ENCODE measurements at regions not wholly inside any gene's neighbourhood (a gene's known extent, or its start where the extent isn't known, plus 50 kb on each side); places are given as distances from the start of the nearest gene placed in this dataset.
"Not testable (repeated sequence)": the region's sequence is repeated elsewhere in the genome, so short reads cannot be mapped to it uniquely, and the experiment has no call there.

DNA sequence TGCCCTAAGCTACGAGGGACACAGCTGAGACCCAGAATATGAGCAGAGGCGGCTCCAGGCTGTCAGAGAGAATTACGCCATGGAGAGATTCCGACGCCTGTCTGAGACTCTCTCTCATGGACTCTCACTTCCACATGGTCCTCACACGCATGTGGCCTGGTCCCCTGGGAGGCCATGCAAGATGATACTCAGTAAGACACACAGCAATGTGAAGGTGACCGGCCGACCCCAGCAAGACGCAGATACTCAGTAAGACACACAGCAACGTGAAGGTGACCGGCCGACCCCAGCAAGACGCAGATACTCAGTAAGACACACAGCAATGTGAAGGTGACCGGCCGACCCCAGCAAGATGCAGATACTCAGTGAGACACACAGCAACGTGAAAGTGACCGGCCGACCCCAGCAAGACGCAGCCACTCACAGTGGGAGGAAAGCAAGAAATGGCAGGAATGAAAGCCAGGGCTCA is 400.8 kb upstream of the MYT1L start:
- DNase-seq: no peak

DNA sequence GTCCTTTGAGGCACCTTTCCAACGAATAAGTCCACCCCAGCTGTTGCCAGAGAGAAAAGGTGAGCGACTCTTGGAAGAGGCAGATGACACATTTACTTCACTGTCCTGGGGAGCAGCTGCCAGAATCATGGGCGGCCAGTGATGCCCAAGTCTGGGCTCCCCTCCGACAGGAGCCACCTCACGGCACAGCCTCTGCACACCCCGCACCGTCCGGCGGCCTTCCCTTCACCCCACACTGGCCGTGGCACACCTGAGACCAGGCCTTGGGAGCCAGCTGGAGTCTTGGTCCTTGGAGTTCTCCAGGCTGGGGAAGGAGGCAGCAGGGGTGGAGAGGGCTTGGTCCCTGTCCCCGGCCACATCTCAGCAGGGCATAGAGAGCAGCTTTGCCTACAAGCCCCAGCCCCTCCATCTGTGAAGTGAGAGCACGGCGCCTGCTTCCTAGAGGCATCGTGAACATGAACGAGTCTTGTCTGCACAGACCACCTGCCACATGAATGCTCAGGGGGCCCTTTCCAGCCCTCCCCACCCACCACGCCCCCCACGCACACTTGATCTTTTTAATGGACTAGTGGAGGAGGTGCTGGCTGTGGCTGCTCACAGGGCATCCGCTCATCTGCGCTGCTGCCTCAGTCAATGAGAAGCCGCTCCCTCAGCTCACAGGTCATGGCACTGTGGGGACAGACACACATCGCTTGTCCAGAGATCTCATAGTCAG is 400.2 kb upstream of the MYT1L start:
- no peak for DNase-seq

DNA sequence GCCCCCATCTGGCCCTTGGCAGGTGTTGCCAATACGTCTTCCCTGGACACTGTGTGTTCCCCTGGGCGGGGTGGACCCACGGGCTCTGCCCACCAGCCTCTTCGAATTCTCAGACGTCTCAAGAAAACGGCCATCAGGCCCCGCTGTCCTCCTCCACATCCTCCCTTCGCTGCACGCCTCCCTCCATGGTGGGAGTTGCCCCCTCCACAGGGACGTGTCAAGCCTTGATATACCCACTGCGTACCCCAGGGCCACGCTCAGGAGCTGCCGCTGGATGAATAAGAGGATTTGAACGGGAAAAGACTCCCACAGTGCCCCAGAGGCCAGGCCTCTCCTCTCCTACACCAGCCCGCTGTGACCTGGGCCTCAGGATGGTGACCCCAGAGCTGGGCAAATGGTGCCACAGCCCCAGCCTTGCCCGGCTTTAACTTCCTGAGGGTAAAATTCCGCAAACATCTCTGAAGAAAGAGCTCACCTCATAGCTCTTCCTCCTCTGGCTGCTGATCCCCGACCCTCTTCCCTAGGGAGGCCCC is 399.3 kb upstream of the MYT1L start:
- DNase-seq: no peak

DNA sequence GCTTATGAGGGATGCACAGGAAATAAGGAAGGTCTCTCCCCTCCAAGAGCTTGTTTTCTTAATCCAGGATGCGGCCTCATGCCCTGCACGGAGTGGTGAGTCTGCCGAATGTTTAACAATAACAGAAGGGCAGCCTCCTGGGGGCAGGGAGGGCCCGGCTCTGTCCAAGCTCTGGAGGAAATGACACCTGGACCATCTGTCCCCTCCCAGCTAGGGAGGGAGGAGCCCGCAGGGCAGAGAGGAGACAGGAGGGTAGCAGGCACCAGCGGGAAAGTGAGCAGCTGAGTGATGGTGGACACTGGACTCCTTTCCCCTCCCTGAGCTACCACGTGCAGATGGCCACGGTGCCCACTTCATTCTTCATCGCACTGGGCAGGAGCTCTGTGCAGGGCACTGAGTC is 398.2 kb upstream of the MYT1L start:
- DNase-seq: no peak

DNA sequence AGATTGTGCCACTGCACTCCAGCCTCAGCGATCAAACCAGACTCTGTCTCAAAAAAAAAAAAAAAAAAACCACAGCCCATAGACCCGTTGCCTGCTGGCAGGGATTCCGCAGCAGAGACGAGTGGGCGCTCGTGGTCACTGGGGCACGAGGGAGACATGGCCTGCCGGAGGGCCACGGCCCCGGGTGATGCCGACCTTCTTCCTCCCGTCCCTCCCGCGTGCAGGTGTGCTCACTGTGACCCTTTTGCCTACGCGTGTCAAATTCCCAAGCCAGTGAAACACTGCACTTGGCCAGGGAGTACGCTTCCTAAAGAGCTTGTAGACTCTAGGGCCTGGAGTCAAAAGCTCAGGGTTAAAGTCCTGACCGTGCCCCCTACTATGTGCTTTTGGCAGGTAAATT is 397.6 kb upstream of the MYT1L start:
- DNase-seq: no peak

DNA sequence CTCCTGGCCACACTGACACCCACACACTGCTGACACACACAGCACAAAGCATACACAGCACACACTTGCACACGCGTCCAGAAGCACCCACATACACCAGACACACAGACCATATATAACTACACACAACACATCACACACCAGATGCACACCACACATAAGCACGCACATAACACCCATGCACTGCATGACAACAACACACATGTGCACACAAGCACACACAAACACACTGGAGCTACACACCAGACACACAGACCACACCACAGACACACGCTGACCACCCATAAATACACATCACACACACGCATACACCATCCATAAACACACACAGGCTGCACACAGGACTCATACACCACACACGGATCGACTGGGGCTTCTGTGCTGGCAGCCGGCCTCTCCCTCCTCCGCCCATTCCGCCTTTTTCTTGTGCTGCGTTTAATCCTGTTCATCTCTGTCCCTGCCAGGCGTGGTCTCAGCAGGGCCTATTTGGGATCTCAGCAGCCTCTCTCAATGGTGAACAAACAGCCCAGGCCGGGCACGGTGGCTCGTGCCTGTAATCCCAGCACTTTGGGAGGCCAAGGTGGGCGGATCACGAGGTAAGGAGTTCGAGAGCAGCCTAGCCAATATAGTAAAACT is 396.9 kb upstream of the MYT1L start:
- DNase-seq: no peak

DNA sequence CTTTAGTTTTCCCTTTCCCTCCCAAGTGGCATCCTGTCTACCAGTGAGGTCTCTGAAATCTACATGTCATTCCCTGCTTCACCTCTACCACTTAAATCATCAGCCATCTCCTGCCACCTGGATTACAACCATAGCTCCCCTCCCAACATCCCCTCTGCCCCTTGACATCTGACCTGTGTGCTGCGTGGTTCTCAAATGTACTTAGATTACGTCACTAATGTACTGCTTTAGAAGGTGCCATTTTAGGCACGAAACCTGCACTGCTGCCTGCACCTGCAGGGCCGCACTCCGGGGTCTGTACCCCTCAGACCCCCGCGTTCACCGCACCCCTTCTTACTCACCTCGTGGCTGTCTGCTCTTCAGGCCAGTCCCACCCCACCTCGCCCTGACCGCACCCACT is 395.1 kb upstream of the MYT1L start:
- no peak for DNase-seq

DNA sequence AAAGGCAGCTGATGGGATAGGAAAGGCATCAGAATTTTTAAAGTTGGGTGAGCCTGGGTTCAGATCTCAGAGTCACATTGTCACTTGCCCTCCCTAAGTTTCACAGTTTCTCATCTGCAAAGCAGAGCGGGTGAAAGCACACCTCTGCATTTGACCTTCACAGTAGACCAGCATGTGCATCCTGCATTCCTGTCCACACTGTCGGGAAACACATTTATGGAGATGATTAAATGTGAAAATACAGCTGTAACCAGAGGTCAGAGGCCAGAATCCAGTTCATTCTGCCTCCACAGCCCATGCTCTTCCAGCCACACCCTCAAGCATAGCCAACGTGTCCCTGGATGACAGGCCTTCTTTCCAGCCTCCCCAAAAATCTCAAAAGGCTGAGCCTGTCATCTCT is 392.0 kb upstream of the MYT1L start:
- no peak for DNase-seq

DNA sequence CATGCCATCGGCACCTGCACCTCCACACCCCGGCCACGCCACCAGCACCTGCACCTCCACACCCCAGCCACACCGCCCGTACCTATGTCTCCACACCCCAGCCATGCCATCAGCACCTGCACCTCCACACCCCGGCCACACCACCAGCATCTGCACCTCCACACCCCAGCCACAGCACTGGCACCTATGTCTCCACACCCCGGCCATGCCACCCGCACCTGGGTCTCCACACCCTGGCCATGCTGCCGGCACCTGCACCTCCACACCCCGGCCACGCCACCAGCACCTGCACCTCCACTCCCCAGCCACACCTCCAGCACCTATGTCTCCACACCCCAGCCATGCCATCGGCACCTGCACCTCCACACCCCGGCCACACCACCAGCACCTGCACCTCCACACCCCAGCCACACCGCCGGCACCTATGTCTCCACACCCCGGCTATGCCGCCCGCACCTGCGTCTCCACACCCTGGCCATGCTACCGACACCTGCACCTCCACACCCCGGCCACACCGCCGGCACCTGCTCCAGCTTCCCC is 390.3 kb upstream of the MYT1L start:
- no peak for DNase-seq

DNA sequence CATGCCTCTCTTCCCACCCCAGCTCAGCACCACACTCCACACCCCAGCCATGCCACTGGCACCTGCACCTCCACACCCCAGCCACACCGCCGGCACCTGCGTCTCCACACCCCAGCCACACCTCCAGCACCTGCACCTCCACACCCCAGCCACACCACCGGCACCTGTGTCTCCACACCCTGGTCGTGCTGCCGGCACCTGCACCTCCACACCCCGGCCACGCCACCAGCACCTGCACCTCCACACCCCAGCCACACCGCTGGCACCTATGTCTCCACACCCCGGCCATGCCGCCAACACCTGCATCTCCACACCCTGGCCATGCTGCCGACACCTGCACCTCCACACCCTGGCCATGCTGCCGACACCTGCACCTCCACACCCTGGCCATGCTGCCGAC is 389.7 kb upstream of the MYT1L start:
- not testable (repeated sequence) for DNase-seq

DNA sequence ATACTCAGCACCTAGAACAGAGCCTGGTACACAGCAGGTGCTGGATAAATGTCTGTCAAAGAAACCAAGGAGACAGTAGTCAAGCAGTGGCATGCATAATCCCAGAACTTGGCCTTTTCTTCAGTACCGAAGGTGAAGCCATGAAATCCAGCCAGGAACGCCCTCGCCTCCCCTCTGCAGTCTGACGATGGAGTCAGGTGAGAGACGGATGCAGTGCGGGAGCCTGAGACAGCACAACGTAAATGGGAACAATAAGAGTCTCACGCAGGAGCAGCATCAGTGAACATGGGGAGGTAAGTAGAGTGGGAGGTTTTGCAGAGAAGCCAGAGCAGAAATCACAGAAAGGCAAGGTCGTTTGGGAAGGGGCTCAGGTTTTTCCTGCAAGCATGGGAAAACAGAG is 389.3 kb upstream of the MYT1L start:
- no peak for DNase-seq

DNA sequence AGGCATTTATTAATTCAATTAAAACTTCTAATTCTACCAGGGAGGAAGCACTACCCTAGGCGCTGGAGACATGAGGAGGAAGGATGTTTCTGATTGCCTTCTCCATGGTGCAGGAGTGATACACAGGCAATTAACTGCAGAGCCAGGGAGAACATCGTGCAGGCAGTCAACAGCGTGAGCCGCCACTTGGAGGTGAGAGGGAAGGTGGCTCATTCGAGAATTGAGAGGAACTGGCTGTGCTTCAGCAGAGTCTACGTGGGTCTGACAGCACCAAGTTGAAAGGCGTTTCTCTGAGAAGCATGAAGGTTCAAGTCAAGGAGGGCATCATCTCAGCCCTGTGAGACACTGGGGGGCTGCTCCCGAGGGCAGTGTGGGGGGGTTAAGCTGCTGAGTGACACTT is 388.7 kb upstream of the MYT1L start:
- DNase-seq: no peak

DNA sequence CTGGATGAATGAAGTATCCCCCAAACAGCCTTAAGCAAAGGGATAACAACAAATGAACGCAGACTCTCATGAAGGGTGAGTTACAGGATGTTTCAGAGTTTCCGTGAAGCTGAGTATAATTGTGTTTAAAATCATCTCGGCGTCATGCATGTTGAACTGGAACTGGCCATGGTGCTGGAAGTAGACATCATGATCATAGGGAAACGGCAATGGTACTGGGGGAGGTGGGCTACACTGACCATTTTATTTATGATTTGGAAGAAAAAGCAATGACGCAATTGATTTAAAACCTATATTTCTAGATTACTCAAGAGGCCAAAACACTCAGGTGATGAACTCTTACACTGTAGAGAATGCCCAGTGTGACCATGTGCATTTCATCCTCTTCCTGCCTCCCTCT is 387.9 kb upstream of the MYT1L start:
- DNase-seq: no peak

DNA sequence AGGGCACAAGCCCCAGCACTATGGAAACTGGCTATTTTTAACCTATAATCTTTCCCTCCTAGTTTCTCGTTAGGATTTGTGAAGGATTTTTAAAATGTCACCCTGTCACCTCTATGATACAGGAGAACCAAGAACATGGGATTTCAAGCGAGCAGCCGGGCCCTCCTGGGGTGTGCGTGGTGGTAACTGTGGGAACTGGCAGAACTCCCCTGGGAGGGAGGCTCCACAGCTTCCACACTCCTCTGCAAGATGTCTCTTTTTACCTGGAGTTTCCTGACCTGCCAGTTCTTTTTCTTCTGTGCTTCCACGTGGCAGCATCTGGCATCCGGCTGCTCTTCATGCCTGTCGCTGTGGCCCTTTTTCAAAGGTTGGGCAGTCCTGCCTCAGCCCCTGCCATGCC is 386.3 kb upstream of the MYT1L start:
- no peak for DNase-seq

DNA sequence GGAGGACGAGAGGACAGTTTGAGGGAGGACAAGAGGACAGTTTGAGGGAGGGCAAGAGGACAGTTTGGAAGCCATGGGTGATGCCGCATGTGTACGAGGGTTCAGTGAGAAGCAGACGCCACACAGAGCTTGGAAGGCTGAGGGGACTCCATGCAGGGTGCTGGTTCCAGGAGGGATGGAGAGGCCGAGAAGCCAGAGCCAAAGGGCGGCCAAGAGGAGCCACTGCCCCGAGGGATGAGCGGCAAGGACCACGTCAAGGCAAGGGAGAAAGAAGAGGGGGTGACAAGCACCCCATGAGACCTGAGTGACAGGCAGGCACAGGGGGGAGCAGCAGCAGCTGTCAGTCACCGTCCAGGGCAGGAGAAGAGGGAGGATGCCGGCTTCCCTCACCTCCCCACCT is 385.7 kb upstream of the MYT1L start:
- no peak for DNase-seq

DNA sequence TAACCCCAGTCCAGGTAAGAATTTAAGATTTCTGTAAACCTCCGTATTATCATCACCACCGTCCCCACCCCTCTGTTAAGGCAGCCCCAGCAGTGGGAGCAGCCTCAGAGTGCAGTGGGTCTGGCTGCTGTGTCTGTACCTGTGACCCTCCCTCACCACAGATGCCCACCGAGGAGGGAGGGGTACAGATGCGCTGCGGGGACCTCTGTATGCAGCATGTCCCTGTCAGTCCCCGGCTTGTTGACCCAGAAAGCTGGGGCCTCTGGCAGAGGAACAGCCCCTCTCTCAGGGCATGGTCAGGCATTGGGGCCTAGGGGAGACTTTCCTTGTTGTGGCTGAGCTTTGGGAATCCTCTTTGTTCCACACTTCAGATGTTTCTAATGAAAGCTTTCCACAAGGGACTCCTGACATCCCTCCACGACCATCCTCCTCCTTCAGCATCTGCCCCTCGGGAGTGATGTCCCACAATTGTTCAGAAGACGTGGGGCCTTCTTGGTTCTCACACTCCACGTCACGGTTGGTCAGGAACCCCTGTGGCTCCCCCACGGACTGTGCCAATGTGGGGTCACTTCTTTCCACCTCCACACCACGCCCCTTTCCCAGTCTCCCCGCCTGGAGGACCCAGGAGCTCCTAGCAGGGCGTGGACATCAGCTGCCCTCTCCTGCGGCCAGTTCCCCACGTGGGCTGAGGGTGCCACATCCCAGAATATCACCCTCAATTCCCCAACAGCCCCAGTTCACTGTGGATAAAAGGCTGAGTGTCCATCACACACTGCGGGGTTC is 384.2 kb upstream of the MYT1L start:
- DNase-seq: no peak

DNA sequence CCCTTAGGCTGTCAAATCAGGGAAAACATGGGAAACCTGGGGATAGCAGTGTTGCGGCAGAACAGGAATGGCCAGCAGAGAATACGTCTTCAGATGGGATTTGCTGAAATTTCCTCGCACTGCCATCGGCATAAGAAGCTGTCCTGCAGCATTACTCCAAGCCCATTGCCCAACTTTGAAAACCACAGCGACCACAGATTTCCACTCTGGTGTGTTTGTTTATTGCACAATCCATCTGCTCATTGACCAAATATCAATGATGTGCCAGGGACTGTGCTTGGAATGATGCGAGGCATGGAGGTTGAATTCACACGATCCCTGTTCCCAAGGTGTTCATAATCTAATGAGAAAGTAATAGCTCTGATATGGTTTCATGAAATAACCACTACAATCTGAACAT is 383.3 kb upstream of the MYT1L start:
- DNase-seq: no peak

DNA sequence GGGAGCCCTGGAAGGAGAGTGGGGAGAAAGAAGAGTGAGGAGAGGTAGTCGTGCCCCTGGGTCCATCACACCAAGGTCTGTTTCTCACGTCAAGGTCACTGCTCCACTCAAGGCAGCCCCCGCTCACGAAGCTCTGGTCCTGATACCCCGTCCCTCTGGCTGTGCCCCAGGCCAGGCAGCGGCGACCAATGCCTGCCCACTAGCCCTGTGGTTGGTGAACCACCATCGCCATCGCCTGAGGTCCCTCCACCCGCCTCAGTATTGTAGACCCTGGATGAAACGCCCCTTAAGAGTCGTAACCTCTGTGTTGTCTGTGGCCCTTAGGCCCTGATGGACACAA is 378.3 kb upstream of the MYT1L start:
- no peak for DNase-seq

DNA sequence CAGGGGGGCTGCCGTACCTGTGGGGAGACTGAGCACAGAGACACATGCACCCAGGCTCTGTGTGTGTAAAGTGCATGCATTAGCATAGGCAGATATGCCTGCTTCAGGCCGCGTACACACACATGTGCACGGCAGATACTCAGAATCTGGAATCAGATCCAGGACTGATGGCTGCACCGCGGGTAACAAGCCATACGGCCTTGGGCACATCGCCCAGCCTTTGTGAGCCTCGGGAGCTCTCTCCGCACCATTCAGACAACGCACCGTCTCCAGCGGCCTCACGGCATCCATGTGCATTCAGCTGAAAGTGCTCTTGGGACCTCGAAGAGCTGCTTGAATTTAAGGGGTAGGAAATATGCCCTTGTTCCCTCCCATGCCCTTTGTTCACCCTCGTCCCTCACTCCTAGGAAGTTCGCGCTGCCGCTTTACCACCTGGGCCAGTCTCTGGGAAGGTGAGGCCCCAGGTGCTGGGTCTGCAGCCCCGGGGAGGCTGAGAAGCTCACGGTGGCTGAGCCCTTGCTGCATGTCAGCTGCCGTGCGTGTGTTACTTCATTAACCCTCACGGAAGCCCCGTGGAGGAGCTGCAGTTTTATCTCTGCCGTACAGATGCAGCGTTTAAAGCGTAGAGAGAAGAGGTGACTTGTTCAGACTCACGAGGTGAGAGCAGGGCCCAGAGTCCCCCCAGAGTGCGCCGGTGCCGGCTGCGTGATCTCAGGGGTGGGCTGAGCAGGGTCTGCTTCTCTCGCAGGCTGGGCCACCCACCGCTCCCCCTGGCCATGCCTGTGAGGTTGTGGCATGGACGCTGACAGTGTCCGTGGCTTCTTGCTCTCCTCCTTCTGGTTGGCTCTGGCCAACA is 377.7 kb upstream of the MYT1L start:
- no peak for DNase-seq

DNA sequence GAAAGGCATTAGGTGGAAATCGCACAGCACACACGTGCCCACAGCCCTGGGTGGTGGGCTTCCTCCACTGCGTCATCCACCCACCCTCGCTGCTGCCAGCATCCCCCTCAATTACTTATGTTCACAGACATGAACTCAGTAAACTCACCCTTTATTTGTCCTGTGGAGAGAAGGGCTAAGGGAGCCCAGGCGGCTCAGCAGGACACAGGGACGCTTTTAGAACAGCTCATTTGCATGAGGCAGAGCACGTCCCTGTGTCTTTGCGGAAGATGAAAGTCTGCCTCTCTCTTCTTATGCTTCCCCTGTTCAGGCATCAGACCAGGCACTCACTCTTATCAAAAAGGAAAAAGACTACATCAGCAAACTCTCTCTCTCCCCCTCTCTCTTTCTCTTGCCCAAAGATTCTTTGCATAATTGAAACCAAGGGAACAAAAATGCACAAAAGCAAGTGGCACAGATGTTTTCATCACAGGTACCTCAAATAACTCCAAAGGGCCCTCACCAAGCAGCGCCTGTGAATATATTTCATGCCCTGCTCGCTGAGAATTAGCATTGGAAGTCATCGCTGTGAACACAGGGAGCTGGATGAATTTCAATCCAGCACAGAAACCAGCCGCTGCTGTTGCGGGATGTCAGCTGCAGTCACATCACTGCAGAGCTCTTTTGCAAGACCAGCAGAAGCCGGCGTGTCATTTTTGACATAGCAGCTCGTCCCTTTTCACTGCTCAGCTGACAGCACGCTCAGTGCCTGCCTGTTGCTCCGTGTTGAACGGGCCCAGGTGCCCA is 376.3 kb upstream of the MYT1L start:
- no peak for DNase-seq

DNA sequence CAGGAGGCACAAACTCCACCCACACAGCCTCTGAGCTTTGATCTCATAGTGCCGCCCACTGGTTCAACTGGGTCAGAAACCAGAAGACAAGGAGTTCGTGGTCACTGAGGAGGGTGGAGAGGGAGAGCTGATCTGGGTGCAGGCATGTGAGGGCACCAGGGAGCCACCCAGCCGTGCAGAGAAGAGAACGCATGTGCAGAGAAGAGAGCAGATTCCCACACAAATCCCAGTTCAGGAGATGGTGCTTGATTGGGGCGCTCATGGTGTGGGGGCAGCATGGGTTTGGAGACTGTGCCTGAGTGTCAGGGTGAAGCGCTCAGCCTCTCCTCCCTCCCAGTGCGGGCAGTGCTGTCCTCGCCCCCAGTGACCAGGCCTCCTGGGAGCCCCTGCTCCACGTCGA is 375.2 kb upstream of the MYT1L start:
- no peak for DNase-seq

DNA sequence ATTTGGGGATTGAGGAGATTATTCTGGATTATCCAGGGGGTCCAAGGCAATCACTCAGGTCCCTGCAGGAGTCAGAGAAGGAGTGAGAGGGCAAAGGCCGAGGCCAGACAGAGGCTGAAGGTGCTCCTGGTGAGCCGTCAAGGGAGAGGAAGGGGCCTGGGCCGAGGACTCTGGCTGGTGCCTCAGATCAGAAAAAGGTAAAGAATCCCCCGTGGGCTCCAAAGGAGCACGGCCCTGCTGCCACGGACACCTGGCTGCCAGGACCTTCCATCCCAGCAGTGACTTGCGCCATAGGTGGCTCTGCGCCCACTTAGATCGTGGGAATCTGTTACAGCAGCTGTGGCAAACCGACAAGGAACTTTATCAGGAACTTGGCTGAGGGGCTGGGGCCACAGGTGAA is 374.8 kb upstream of the MYT1L start:
- DNase-seq: no peak

All from NCI-H226 (cell line).